HUES48 (cell line): ENCODE measurements at regions not wholly inside any gene's neighbourhood (a gene's known extent, or its start where the extent isn't known, plus 50 kb on each side); places are given as distances from the start of the nearest gene placed in this dataset.

Source experiments
- H3K27ac ChIP-seq: one replicate; pipeline ENCODE4 v1.7.0; 2013; ENCODE audit warnings: low read depth, low read length, inconsistent platforms
- H3K27me3 ChIP-seq: 2 replicates; pipeline ENCODE4 v1.6.1; 2013; ENCODE audit warnings: mild to moderate bottlenecking, low read length; ENCODE audit not compliant: control insufficient read depth, insufficient read depth
- H3K36me3 ChIP-seq: 2 replicates; pipeline ENCODE4 v1.6.1; 2013; ENCODE audit warnings: low read length; ENCODE audit not compliant: control insufficient read depth, insufficient read depth
- H3K4me1 ChIP-seq: 2 replicates; pipeline ENCODE4 v1.6.1; 2013; ENCODE audit warnings: mild to moderate bottlenecking, low read length; ENCODE audit not compliant: control insufficient read depth, insufficient read depth
- H3K4me3 ChIP-seq: 2 replicates; pipeline ENCODE4 v1.5.1; 2013; ENCODE audit warnings: mild to moderate bottlenecking, low read depth, low read length
- H3K9ac ChIP-seq: 2 replicates; pipeline ENCODE4 v1.6.1; 2013; ENCODE audit warnings: mild to moderate bottlenecking, low read depth, low read length, moderate library complexity
- H3K9me3 ChIP-seq: 2 replicates; pipeline ENCODE4 v1.6.1; 2013; ENCODE audit warnings: low read length; ENCODE audit not compliant: control insufficient read depth, insufficient read depth

DNA sequence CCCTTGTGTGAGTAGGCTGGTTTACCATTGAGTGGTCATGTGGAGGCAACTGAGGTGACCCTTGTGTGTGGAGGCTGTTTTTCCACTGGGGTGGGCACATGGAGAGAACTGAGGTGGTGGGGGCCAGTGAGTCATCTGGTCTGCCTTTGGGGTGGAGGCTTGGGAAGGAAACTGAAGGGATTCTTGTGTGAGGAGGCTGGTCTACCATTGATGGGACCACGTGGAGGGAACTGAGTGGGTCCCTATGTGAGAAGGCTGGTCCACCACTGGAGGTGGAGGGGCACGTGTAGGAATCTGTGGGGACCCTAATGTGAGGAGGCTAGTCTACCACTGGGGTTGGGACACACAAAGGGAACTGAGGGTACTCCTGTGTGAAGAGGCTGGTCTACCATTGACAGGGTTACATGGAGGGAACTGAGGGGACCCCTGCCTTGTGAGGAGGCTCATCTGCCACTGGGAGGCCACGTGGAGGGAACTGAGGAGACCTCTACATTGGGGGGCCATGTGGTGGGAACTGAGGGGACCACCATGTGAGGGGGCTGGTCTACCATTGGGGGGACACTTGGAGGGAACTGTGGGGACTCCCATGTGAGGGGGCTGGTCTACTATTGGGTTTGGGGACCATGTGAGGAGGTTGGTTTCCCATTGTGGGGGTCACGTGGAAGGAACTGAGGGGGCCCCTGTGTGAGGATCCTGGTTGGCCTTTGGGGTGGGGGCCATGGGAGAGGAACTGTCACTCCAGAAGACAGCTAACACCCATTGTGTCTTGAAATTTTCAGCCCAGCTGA lies 164.5 kb downstream of the WNT7A start:
- no peaks in the 10 kb centered on the region for H3K9me3 ChIP-seq
- peaks cover 4% of the 10 kb centered on the region for H3K4me1 ChIP-seq
- H3K36me3 ChIP-seq, result no peaks in the 10 kb centered on the region
- no peaks in the 10 kb centered on the region for H3K27me3 ChIP-seq
- no peak overlapping the region for H3K27ac ChIP-seq
- no peak overlapping the region for H3K9ac ChIP-seq
- no peak overlapping the region for H3K4me3 ChIP-seq

DNA sequence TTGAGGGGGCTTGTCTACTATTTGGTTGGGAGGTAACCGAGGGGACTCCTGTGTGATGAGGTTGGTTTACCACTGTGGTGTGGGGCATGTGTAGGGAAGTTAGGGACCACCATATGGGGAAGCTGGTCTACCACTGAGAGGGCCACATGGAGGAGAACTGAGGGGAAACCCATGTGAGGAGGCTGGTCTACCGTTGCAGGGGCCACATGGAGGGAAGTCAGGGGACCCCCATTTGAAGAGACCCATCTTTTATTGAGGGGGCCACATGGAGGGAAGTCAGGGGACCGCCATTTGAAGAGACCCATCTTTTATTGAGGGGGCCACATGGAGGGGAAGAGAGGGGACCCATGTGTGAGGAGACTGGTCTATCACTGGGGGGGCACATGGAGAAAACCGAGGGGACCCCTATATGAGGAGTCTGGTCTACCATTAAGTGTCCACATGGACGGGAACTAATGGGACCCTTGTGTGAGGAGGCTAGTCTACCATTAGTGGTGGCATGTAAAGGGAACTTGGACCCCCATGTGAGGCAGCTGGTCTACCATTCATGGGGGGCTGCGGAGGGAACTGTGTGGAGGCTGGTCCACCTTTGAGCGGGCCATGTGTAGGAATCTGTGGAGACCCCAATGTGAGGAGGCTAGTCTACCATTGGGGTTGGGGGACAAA lies 165.5 kb downstream of the FBLN2 start:
- Histone ChIP-seq H3K9ac (no peak overlapping the region), H3K4me1 (peaks cover 4% of the 10 kb centered on the region), H3K4me3 (no peak overlapping the region), H3K9me3 (no peaks in the 10 kb centered on the region; the same call in 1 of the 2 replicates), H3K36me3 (no peaks in the 10 kb centered on the region), H3K27me3 (no peaks in the 10 kb centered on the region), H3K27ac (no peak overlapping the region)

DNA sequence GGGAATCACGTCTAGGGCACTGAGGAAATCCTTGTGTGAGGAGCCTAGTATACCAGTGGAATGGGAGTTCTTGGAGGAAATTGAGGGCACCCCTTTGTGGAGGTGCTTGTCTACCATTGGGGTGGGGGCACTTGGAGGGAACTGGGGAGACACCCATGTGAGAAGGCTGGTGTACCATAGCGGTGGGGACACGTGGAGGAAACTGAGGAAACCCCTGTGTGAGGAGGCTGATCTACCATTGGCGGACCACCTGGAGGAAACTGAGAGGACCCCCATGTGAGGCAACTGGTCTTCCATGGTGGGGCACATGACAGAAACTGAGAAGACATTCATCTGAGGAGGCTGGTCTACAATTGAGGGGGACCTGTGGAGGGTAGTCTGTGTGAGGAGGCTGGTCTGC lies 164.5 kb downstream of the FBLN2 start:
- no peak overlapping the region for H3K9ac ChIP-seq
- no peak overlapping the region for H3K27ac ChIP-seq
- H3K36me3 ChIP-seq, result no peaks in the 10 kb centered on the region
- no peaks in the 10 kb centered on the region; the same call in 1 of the 2 replicates for H3K9me3 ChIP-seq
- peaks cover 4% of the 10 kb centered on the region for H3K4me1 ChIP-seq
- H3K4me3 ChIP-seq, result no peak overlapping the region
- no peaks in the 10 kb centered on the region for H3K27me3 ChIP-seq

DNA sequence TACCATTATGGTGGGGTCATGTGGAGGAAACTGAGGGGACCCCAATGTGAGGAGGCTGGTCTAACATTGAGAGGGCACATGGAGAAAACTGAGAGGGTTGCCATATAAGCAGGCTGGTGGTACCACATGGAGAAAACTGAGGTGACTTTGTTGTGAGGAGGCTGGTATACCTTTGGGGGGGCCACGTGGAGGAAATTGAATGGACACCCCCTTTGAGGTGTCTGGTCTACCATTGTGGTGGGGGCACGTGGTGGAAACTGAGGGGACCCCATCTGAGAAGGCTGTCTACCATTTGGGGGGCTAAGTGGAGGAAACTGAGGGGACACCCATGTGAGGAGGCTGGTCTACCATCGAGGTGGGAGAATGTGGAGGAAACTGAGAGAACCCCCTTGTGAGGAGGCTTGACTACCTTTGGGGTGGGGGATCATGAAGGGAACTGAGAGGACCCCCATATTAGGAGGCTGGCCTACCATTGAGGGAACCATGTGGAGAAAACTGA lies 163.8 kb downstream of the FBLN2 start:
- Histone ChIP-seq H3K9ac (no peak overlapping the region), H3K36me3 (no peaks in the 10 kb centered on the region), H3K9me3 (no peaks in the 10 kb centered on the region; the same call in 1 of the 2 replicates), H3K27me3 (no peaks in the 10 kb centered on the region), H3K4me1 (peaks cover 4% of the 10 kb centered on the region), H3K27ac (no peak overlapping the region), H3K4me3 (no peak overlapping the region)

DNA sequence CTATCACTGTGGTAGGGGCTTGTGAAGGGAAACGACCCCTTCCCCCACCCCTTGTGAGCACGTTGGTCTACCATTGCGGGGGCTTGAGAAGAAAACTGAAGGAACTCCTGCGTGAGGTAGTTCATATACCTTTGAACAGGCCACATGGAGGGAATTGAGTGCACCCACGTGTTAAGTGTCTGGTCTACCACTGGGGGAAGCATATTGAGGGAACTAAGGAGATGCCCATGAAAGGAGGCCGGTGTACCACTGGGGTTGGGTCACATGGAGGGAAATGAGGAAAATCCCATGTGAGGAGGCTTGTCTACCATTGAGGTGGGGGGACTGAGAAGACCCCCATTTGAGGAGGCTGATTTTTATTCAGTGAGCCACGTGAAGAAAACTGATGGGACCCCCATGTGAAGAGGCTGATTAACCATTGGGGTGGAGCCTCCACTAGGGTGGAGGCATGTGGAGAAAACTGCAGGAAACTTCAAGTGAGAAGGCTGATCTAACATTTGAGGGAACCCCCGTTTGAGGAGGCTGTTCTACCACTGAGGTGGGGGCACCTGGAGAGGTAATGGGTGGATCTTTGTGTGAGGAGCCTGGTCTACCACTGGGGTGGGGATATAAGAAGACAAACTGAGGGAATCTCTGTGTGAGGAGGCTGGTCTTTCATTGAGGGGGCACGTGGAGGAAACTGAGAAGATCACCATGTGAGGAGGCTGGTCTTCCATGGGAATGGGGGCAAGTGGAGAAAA lies 163.2 kb downstream of the FBLN2 start:
- Histone ChIP-seq H3K27me3 (no peaks in the 10 kb centered on the region), H3K27ac (no peak overlapping the region), H3K4me3 (no peak overlapping the region), H3K9ac (no peak overlapping the region), H3K36me3 (no peaks in the 10 kb centered on the region), H3K4me1 (0 out of 2 replicates have a peak, but pooled peaks cover under 1% of the 10 kb centered on the region), H3K9me3 (no peaks in the 10 kb centered on the region; the same call in 1 of the 2 replicates)

DNA sequence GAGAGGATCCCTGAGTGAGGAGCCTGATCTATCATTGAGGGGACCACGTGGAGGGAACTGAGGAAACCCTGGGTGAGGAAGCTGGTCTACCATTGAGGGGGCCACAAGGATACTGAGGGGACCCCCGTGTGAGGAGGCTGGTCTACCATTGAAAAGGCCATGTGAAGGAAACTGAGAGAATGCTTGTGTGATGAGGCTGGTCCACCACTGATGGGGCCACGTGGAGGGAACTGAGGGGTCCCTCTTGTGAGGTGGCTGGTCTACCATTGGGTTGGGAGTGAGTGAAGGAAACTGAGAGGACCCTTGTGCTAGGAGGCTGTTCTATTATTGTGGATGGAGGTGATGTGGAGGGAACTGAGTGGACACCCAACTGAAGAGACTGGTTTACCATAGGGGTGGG lies 161.3 kb downstream of the FBLN2 start:
- no peaks in the 10 kb centered on the region for H3K4me1 ChIP-seq
- no peaks in the 10 kb centered on the region for H3K27me3 ChIP-seq
- no peak overlapping the region for H3K9ac ChIP-seq

DNA sequence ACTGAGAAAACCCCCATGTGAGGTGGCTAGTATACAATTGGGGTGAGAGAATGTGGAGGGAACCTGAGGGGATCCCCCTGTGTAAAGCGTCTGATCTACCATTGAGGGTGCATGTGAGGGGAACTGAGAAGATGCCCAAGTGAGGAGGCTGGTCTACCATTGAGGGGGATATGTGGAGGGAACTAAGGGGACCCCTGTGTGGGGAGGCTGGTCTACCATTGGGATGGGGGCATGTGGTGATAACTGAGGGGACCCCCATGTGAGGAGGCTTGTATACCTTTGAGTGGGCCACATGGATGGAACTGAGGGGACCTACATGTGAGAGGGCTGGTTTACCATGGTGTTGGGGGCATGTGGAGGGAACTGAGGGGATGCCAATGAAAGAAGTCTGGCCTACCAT lies 160.8 kb downstream of the FBLN2 start:
- no peaks in the 10 kb centered on the region for H3K4me1 ChIP-seq
- H3K9me3 ChIP-seq, result no peaks in the 10 kb centered on the region; the same call in 1 of the 2 replicates
- H3K27ac ChIP-seq, result no peak overlapping the region
- H3K27me3 ChIP-seq, result no peaks in the 10 kb centered on the region
- no peaks in the 10 kb centered on the region for H3K36me3 ChIP-seq
- H3K9ac ChIP-seq, result no peak overlapping the region
- H3K4me3 ChIP-seq, result no peak overlapping the region

More for the DNA sequence above, 161.3 kb downstream of the FBLN2 start:
- no peaks in the 10 kb centered on the region; the same call in 1 of the 2 replicates for H3K9me3 ChIP-seq
- no peak overlapping the region for H3K27ac ChIP-seq
- H3K36me3 ChIP-seq, result no peaks in the 10 kb centered on the region
- no peak overlapping the region for H3K4me3 ChIP-seq

DNA sequence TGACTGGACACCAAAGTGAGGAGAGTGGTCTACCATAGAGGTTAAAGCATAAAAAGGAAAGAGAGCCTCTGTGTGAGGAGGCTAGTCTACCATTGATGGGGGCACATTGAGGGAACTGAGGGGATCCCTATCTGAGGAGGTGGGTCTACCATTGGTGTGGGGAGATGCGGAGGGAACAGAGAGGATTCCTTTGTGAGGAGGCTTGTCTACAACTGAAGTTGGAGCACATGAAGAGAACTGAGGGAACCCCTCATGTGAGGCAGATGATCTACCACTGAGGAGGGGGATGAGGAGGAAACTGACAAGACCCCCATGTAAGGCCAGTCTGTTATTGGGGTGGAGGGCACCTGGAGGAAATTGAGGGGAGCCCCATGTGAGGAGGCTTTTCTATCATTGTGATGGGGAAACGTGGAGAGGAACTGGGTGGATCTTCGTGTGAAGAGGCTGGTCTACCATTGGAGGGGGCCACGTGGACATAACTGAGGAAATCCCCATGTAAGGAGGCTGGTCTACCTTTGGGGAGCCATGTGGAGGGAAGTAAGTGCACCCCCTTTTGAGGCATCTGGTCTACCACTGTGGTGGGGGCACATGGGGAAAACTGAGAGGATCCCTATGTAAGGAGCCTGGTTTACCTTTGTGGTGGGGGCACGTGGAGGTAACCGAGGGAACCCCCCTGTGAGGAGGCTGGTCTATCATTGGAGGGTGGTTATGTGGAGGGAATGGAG lies 160.1 kb downstream of the FBLN2 start:
- Histone ChIP-seq H3K36me3 (no peaks in the 10 kb centered on the region), H3K27me3 (no peaks in the 10 kb centered on the region), H3K4me1 (no peaks in the 10 kb centered on the region), H3K9ac (no peak overlapping the region), H3K9me3 (no peaks in the 10 kb centered on the region; the same call in 1 of the 2 replicates), H3K27ac (no peak overlapping the region), H3K4me3 (no peak overlapping the region)

DNA sequence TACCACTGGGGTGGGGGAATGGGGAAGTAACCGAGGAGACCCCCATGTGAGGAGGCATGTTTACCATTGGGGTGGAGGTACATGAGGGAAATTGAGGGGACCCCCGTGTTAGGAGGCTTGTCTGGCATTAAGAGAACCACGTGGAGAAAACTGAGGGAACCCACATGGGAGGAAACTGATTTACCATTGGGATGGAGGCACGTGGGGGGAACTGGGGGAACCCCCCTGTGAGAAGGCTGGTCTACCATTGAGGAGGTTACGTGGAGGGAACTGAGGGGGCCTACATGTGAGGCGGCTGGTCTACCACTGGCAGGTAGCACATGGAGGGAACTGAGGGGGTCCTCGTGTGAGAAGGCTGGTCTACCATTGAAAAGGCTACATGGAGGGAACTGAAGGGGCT lies 159.4 kb downstream of the FBLN2 start:
- Histone ChIP-seq H3K36me3 (no peaks in the 10 kb centered on the region), H3K4me3 (no peak overlapping the region), H3K9ac (no peak overlapping the region), H3K27ac (no peak overlapping the region), H3K4me1 (no peaks in the 10 kb centered on the region), H3K9me3 (no peaks in the 10 kb centered on the region; the same call in 1 of the 2 replicates), H3K27me3 (no peaks in the 10 kb centered on the region)

DNA sequence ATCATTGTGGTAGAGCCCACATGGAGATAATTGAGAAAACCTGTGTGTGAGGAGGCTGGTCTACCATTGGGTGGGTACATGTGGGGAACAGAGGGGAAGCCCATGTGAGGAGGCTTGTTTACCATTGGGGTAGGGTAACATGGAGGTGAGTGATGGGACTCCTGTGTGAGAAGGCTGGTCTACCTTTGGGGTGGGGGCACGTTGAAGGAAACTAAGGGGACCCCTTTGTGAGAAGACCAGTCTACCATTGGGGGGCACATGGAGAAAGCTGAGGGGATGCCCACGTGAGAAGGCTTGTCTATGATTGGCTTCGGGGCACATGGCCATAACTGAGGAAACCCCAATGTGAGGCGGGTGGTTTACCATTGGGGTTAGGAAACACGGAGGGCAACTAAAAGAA lies 158.5 kb downstream of the FBLN2 start:
- H3K27ac ChIP-seq, result no peak overlapping the region
- H3K9ac ChIP-seq, result no peak overlapping the region
- no peak overlapping the region for H3K4me3 ChIP-seq
- no peaks in the 10 kb centered on the region; the same call in 1 of the 2 replicates for H3K9me3 ChIP-seq
- no peaks in the 10 kb centered on the region for H3K4me1 ChIP-seq
- no peaks in the 10 kb centered on the region for H3K27me3 ChIP-seq
- no peaks in the 10 kb centered on the region for H3K36me3 ChIP-seq
